ENCODE measurements at regions not wholly inside any gene's neighbourhood (a gene's known extent, or its start where the extent isn't known, plus 50 kb on each side); places are given as distances from the start of the nearest gene placed in this dataset.

DNA sequence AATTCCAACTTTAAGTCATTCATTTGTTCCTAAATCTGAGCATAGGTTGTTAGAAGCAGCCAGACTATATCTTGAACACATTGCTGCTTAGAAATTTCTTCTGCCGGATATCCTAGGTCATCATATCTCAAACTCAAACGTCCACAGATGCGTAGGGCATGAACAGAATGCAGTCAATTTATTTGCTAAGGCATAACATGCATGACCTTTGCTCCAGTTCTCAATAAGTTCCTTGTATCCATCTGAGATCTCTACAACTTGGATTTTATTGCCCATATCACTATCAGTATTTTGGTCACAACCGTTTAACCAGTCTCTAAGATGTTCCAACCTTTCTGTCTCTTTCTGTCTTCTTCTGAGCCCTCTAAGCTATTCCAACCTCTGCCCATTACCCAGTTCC, 210.9 kb upstream of the MANEA start:
- no peak for DNase-seq

DNA sequence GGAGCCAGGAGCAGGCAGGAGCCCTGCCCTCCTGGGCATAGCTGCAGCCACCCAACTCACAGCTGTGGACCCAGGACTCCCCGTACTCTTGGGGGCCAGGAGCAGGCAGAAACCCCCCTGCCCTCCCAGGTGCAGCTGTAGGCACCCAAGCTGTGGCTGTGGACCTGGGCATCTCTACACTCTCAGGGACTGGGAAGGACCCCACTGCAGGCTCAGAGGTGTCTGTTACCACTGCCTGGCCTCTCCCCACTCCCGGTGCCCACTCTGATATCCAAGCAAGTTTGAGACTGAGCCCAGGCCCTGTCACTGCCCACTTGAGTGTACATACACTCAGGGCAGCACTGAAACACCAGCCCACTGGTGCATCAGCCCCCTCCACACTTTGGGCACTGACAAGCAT, 193.5 kb upstream of the MANEA start:
- no peak for DNase-seq

DNA sequence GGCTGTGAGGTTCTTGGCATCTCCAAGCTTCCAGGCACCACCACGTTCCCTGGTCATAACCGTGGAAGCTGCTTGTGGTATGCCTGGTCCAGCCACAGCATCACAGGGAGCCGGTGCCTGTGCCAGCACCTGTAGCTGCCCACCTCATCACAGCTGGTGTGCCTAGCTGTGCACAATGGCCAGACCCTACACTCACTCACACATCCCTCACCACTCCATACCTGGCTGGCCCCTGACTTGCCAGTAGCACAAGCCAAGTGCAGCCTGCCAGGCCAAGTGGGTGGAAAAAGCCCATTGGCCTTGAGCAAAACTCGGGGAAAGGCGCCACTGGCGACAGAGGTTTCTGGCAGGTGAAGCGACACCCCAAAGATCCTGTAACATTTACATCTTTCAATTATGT, 192.3 kb upstream of the MANEA start:
- no peak for DNase-seq

DNA sequence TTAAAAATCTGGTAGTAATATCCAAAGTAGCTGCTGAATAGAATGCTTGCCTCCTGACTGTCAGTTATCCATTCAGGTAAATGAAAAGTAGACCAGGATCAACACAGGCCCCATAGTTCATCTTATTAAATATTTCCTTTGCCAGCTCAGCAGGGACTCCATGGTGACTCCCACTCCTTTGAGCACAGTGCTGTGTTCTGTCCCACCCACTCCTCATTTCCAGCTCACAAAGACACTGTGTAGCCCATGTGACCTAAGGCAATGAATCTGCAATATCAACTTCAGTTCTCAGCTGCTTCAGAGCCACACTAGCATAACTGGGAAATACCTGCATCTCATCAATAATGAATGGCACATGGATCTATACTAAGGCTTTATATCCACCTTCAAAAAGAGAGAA, 189.5 kb upstream of the MANEA start:
- DNase-seq = no peak

DNA sequence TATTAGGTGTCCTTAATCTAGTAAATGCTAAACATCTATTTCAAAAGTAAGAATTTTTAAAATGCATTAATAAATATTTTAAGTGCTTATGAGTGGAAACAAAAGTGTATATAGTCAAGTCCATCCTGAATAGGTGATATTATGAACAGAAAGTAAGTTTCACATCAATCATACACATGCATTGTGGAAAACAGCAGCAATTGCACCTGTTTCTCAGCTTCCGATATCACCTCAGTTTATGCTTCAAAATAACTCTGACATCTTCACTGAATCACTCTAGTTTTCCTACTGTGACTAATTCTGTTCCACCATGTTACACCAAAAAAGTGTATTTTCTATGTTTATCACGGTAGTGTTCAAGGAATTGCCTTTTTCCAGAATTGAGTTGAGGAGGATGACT, 172.6 kb upstream of the MANEA start:
- no peak for DNase-seq

DNA sequence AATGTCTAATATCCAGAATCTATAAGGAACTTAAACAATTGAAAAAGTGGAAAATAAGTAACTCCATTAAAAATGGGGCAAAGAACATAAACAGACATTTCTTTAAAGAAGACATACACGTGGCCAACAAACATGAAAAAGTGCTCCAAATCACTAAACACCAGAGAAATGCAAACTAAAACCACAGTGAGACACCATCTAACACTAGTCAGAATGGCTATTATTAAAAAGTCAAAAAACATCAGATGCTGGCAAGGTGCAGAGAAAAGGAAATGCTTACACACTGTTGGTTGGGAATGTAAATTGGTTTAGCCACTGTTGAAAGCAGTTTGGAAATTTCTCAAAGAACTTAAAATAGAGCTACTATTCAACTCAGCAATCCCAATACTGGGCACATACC, 169.2 kb upstream of the MANEA start:
- DNase-seq = no peak

DNA sequence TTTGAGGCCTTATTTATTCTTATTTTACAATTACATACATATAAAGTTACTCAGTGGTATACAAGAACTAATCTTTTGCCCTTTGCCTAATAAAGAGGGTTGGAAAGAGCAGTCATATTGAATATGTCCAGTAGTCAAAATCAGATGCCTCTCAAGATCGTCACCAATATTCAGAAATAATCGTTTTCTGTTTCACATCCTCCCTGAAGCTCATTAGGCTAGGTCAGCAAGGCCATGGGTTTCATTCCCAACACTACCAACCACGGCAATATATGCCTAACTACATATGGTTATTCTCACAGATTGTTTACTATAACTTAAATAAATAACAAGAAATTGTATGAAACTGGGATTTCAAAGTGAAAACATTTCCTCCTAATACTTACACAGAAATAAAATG, 167.2 kb upstream of the MANEA start:
- no peak for DNase-seq

DNA sequence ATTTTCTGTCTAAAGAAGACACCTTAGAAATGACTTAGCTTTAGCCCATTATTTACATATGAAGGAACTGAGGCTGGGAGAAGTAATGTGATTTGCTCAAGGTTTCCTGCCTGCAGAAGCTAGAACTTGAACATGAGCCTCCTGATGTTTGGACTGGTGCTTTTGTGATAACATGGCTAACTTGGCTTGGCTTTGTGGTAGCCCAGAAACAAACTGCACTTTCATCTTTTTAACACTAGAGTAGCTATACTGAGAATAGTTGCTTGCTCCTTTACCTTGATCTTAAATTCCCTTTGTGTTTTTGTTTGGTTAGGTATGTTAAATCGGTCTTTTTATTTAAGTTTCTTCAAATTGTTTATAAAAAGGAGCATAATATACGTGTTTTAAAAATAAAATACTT, 163.5 kb upstream of the MANEA start:
- no peak for DNase-seq

DNA sequence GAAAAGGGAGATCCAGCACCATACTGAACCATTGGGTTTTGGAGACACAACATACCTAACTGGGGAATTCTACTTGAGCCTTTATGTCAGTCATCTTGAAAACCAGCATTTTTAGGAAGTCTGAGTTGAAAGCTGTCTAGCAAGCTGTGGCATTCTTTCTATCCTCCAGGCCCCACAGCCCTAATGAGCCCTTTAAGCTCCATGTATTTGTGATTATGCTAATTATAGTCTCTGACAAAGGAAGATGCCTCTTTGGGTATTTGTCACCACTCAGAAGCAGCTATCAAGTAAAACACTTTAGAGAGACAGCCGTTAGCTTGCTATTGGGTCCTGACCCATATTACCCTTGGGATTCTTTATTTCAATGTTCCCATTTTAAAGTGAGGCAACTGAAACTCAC, 159.5 kb upstream of the MANEA start:
- no peak for DNase-seq

DNA sequence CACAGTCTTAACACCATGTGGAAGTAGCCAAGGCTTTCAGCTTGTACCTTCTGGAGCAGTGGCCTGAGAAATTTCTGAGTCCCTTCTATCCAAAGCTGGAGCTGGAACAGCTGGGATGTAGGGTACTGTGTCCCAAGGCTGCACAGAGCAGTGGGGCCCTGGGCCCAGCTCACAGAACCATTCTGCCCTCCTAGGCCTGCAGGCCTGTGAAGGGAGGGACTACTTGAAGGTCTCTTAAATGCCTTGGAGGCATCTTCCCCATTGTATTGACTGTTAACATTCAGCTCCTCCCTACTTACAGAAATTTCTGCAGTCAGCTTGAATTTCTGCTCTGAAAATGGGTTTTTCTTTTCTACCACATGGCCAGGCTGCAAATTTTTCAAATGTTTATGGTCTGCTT, 156.5 kb upstream of the MANEA start:
- DNase-seq = no peak

DNA sequence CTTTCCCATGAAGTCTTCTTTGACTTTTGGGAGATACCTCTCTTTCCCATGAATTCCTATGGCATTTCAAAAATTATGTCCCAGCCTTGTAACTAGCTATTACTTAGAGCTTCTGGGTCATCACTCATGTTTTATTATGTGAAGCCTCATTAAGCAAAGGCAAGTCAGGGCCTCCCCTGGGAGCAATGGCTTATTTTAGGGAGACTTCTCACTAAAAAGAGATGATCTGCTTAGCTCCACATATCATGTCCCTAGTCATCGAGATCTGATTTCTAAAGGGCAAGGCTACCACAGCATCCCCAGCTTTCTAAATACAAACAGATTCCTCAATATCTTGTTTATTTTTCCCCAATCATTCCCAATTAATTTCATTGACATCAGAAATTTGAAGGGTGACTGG, 154.0 kb upstream of the MANEA start:
- DNase-seq = no peak

DNA sequence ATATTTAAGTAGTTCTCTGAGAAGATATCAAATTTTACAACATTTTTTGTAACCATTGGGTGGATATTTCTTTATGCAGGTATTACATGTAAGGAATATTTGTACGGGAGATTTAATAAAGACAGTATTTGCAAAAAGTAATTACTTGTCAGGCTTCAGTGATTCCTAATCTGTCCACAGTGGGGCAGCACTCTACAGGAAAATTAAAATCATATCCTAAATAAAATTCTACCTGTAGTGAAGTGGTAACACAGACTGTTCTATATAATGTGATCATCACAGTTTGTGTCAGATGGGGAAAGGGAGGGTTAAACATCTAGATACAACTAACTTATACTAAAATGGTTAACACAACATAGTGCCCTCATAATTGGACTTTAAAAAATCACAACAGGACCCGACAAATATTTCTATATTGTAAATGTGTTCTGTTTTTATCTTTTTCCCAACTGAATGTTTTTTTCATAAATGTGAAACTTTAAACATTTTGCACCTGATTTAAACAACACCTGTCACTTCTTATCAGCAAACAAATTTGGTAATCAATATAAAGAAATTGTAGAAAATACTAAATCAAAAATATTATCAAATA, 145.6 kb upstream of the MANEA start:
- DNase-seq = peak; percentile 15

DNA sequence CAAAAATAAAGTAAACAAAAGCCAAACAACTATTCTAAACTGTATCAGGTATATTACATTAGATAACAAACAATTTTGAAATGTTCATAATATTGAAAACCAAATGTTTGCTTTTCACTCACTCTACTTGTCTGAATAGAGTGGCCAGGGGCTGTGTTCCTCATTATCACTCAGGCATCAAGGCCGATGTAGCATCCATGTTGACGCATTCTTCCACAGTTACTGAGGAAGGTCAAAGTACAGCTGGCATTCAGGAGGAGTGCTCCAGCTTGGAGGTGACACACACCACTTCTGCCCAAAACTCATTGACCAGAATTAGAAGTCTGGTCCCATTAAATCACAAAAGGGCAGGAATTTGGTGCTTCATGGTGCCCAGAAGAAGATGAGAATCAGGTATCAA, 137.6 kb upstream of the MANEA start:
- no peak for DNase-seq

DNA sequence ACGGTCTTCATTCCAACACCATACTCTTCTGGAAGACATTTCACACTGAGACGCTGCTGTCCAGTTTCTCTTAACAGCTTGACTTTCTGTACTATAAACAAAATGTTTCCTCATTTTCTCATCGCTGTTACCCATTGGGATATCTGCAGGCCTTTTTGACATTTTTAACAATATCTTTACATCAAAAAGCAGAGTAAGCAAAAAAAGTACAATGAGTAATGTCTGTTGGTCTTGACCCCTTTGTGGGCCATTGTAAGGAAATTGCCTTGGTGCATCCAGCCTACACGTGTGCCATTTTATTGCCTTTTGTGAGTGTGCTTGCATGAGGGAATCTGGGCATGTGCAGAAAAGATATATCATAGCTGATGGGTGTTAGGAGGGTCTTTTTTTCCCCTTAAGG, 129.1 kb upstream of the MANEA start:
- no peak for DNase-seq

DNA sequence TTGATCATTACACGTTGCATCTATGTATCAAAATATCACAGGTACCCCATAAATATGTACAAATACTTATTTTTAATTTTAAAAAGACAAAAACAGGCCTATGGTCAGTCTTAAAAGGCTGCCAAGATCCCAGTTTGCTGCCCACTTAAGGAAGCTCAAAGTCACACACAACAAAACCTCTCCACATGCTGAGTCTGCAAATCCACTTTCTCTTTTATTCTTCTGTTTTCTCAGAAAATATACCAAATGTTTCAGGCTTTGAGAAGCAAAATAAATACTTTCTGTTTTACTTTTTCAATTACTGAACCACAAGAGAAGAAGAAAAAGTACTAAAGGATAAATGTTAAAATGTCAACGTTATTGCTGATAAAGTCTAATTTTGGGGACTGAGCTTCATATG, 107.8 kb upstream of the MANEA start:
- no peak for DNase-seq

DNA sequence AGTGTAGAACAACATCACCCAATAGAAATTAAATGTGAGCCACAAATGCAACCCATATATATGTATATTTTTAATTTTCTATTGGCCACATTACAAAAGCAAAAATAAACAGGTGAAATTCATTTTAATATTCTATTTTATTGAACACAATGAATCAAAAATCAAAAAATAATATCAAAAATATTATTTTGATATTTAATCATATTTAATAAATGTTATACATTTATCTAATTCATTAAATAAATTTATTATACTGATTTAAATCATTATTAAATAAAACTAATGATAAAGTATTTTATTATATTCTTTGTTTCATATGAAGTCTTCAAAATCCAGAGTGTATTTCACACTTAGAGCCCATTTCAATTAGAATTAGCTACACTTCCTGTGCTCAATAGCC, 98.4 kb upstream of the MANEA start:
- no peak for DNase-seq

DNA sequence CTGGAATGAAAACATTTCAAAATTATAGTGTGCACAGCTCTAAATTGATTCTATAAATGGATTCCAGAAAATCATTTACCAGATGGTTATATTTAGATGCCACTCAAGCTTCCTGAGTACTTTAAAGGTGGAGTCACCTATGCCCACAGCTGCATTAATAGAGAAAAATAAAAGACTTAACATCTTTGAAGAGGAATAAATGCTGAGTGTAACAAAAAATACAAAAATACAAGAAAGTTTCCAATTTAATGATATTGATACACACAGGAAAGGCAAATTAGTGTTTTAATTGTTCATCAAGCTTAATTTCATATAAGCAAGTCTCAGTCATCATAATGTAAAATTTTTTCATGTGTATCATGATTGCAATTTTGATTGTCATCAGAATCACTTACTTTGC, 89.5 kb upstream of the MANEA start:
- DNase-seq = no peak

DNA sequence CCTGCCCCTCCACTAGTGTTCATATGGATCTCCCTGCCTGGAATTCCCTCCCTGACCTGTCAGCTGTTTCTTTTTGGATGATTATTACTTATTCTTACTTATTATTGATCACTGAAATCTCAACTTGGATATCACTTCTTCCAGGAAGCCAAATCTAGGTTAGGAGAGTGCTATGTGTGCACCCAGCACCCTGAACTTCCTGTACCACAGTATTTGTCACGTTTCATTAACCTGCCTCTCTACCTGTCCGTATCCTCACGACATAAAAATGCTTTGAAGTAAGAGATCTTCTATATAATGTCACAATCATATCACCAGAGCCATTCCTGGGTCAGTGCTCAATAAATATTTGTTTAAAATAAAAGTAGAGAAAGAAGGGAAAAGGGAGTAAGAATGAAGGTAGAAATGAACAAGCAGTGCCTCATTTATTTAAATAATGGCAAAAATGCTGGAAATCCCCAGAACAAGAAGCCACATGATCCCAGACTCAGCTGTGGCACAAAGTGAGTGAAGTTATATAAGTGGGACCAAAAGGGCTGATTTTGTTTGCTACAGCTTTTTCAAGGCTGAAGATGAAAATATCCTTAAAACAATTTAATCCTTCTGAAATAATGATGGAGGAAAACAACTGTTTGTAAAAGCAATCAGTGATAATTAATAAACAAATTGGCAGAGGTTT, 88.0 kb upstream of the MANEA start:
- DNase-seq = no peak

DNA sequence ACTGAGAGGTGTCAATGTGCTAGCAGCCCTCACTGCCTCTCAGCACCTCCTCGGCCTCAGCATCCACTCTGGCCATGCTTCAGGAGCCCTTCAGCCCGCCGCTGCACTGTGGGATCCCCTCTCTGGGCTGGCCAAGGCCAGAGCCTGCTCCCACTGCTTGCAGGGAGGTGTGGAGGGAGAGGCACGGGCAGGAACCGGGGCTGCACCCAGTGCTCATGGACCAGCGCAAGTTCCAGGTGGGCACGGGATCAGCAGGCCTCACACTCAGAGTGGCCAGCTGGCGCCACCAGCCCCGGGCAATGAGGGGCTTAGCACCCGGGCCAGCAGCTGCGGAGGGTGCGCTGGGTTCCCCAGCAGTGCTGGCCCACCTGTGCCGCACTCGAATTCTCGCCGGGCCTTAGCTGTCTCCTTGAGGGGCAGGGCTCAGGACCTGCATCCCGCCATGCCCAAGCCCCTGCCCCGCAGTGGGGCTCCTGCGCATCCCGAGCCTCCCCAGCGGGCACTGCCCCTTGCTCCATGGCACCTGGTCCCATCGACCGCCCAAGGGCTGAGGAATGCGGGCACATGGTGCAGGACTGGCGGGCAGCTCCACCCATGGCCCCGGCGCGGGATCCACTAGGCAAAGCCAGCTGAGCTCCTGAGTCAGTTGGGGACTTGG, 80.4 kb upstream of the MANEA start:
- DNase-seq = no peak

DNA sequence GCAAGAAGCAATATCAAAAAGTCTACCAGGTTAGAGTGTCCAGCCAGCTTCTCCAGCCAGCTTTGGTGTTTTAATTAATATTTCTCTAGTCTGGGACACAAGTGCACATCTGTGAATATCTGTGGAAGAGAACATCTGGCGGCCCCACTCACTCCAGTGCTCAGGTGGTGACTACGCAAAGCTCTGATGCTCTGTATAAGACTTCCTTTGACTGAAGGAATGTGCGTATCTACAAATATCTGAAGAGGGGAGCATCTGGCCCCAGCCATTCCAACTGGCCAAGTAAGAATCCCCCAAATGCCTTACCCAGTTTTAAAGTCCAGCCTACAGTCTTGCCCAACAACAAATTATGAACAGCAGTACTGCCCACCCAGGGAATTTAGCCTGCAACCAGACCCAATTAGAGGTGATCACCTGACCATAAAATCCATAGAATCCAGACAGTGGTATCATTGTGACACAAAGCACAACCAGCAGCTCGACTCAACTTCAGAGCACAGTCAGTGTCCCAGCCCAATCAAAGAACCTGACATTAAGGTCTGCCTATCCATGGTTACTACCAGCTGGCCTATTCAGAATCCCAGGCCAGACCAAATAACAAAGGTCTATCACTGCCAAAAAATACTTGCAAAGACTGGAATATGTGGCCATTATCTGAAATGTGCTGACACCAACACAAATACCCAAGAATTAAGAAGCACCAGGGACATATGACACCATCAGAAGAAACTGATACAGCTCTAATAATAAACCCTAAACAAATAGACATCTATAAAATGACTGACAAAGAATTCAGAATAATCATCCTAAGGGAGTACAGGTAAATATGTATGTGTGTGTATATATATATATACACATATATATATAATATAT, 76.1 kb upstream of the MANEA start:
- no peak for DNase-seq

DNA sequence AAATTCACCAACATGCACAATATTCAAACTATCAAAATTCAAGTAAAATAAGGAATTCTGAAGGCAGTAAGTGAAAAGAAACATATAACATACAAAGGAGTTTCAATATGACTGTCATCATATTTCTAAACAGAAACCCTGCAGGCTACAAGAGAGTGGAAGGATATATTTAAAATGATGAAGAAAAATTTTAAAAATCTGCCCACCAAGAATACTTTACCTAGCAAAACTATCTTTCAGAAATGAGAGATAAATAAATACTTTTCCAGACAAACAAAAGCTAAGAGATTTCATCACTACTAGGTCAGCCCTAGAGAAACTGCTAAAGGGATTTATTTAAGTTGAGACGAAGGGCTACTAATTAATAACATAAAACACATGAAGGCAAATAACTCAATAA, 73.8 kb upstream of the MANEA start:
- no peak for DNase-seq

DNA sequence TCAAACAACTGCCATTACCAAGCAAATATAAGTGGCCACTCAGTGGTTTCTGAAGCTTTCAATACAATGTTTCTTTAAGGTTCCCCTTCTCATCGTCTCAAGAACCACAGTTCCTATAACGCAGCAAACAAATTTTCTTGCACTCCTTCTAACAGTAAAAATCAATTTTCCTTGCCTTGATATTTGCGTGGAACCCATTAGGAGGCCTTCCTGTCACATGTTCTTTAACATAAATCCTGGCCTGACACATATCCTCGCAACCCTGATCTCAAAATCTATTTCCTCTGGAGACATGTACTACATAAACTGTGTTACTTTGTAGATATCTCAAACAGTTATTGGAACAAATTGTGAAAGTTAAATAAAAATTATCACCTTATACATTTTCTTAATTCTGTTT, 65.9 kb upstream of the MANEA start:
- no peak for DNase-seq

DNA sequence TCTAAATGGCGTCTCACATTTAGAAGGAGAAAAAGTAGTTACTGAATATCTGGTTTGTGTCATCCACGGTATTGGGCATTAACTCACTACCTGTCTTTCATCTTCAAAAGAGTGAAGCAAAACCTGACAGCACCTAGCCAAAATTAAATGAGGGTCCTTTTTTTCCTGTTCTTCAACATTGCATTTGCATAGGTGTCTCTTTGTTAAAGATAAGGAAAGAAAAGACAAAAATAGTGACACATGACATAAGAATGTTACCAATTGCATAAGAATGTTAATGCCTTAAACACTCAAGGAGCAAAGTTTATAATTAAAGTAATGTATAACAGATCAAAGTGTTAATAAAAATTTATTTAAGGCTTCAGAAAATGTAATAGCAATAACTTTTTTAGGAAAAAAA, 61.4 kb upstream of the MANEA start:
- DNase-seq = no peak

DNA sequence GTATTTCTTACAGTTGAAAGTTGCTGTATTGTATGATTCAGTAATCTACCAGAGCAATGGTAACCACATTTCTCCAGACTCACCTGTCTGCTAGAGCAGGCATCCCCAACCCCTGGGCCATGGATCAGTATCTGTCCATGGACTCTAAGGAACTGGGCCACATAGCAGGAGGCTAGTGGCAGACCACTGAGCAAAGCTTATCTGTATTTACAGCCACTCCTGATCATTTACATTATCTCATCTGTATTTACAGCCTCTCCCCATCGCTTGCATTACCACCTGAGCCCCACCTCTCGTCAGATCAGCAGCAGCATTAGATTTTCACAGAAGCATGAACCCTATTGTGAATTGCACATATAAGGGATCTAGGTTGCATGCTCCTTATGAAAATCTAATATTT, 60.3 kb upstream of the MANEA start:
- DNase-seq = no peak

All from DMS153 (cell line).